ENCODE measurements at regions not wholly inside any gene's neighbourhood (a gene's known extent, or its start where the extent isn't known, plus 50 kb on each side); places are given as distances from the start of the nearest gene placed in this dataset.

- H3K36me3 ChIP-seq (ENCODE audit: control insufficient read depth, insufficient read depth, low read length), result no peaks in the 10 kb centered on the region
- no peak overlapping the region for H3K4me3 ChIP-seq (ENCODE audit: low read length)
- no peaks in the 10 kb centered on the region for H3K9me3 ChIP-seq (ENCODE audit: control insufficient read depth, low read length)
- no peak for DNase-seq
- TF ChIP-seq CTCF (conservative IDR thresholded peaks at IDR 0.05), result no peak
- Mint-ChIP-seq H3K9me3 (no peaks in the 10 kb centered on the region), H3K27me3 (ENCODE audit: insufficient read depth) (no peaks in the 10 kb centered on the region), H3K36me3 (ENCODE audit: low read depth) (no peaks in the 10 kb centered on the region), H3K4me1 (peaks cover 9% of the 10 kb centered on the region), H3K27ac (no peak overlapping the region), H3K4me3 (no peak overlapping the region)
- 99 to 100% methylated on average over 4 of the region's 4 CpGs for WGBS, 2 experiments (ENCODE audit: insufficient coverage in 1 of 2, insufficient read length in 1 of 2)
- peaks cover 11% of the 10 kb centered on the region for H3K4me1 ChIP-seq (ENCODE audit: control insufficient read depth, insufficient read depth, low read length)
- H3K9ac ChIP-seq (ENCODE audit: extremely low read depth, low read length, poor library complexity, severe bottlenecking), result no peak overlapping the region
- no peaks in the 10 kb centered on the region for H3K27me3 ChIP-seq (ENCODE audit: control insufficient read depth, insufficient read depth, low read length, poor library complexity, severe bottlenecking)
- no peak overlapping the region for H3K27ac ChIP-seq (ENCODE audit: low read depth, low read length)
Observed at GRCh38 chr6:104638841-104639290, 220.9 kb downstream of the HACE1 start.

GRCh38 chr6:104633125-104633524 lies 226.6 kb downstream of the HACE1 start:
- H3K27ac Mint-ChIP-seq, result no peak overlapping the region

GRCh38 chr6:104632588-104632987 lies 227.1 kb downstream of the HACE1 start:
- Mint-ChIP-seq H3K27me3 (ENCODE audit: insufficient read depth) (no peaks in the 10 kb centered on the region), H3K4me1 (peaks cover 16% of the 10 kb centered on the region), H3K27ac (no peak overlapping the region), H3K36me3 (ENCODE audit: low read depth) (no peaks in the 10 kb centered on the region), H3K9me3 (no peaks in the 10 kb centered on the region), H3K4me3 (no peak overlapping the region)
- no peak for TF ChIP-seq CTCF (conservative IDR thresholded peaks at IDR 0.05)
- no peaks in the 10 kb centered on the region for H3K4me1 ChIP-seq (ENCODE audit: control insufficient read depth, insufficient read depth, low read length)
- no peak overlapping the region for H3K4me3 ChIP-seq (ENCODE audit: low read length)
- DNase-seq, result no peak
- H3K36me3 ChIP-seq (ENCODE audit: control insufficient read depth, insufficient read depth, low read length), result no peaks in the 10 kb centered on the region
- no peaks in the 10 kb centered on the region for H3K27me3 ChIP-seq (ENCODE audit: control insufficient read depth, insufficient read depth, low read length, poor library complexity, severe bottlenecking)
- H3K9me3 ChIP-seq (ENCODE audit: control insufficient read depth, low read length), result no peaks in the 10 kb centered on the region
- no peak overlapping the region for H3K27ac ChIP-seq (ENCODE audit: low read depth, low read length)
- WGBS, 2 experiments (ENCODE audit: insufficient coverage in 1 of 2, insufficient read length in 1 of 2), result no CpG with 5 or more reads among the region's 2 CpGs
- H3K9ac ChIP-seq (ENCODE audit: extremely low read depth, low read length, poor library complexity, severe bottlenecking), result no peak overlapping the region

More at GRCh38 chr6:104633125-104633524, 226.6 kb downstream of the HACE1 start:
- Histone ChIP-seq H3K4me1 (ENCODE audit: control insufficient read depth, insufficient read depth, low read length) (no peaks in the 10 kb centered on the region), H3K4me3 (ENCODE audit: low read length) (no peak overlapping the region), H3K36me3 (ENCODE audit: control insufficient read depth, insufficient read depth, low read length) (no peaks in the 10 kb centered on the region), H3K27me3 (ENCODE audit: control insufficient read depth, insufficient read depth, low read length, poor library complexity, severe bottlenecking) (no peaks in the 10 kb centered on the region), H3K9me3 (ENCODE audit: control insufficient read depth, low read length) (no peaks in the 10 kb centered on the region), H3K9ac (ENCODE audit: extremely low read depth, low read length, poor library complexity, severe bottlenecking) (no peak overlapping the region), H3K27ac (ENCODE audit: low read depth, low read length) (no peak overlapping the region)
- WGBS, 2 experiments (ENCODE audit: insufficient coverage in 1 of 2, insufficient read length in 1 of 2), result 87 to 97% methylated on average over 3 to 4 of the region's 4 CpGs
- Mint-ChIP-seq H3K4me3 (no peak overlapping the region), H3K4me1 (peaks cover 16% of the 10 kb centered on the region), H3K36me3 (ENCODE audit: low read depth) (no peaks in the 10 kb centered on the region), H3K9me3 (no peaks in the 10 kb centered on the region), H3K27me3 (ENCODE audit: insufficient read depth) (no peaks in the 10 kb centered on the region)
- no peak for DNase-seq
- no peak for TF ChIP-seq CTCF (conservative IDR thresholded peaks at IDR 0.05)
